HG02759 (cell line): ENCODE measurements at regions not wholly inside any gene's neighbourhood (a gene's known extent, or its start where the extent isn't known, plus 50 kb on each side); places are given as distances from the start of the nearest gene placed in this dataset.

ENCODE experiments used
- ATAC-seq: cut with Tn5 transposase; IDR thresholded peaks from one replicate; pipeline ENCODE4 v1.9.1; 2021; ENCODE audit warnings: mild to moderate bottlenecking, moderate library complexity; ENCODE audit not compliant: unreplicated experiment

GRCh38 chr14:27075503-27075902 lies 477.7 kb upstream of the NOVA1 start:
- no peak for ATAC-seq

- ATAC-seq, result no peak
Measured at GRCh38 chr14:27077214-27077613, 479.4 kb upstream of the NOVA1 start.

GRCh38 chr14:27077710-27078109 lies 479.9 kb upstream of the NOVA1 start:
- ATAC-seq, result no peak

GRCh38 chr14:27078191-27078590 lies 480.4 kb upstream of the NOVA1 start:
- ATAC-seq, result no peak

- ATAC-seq, result no peak
Measured at GRCh38 chr14:27079716-27080115, 481.9 kb upstream of the NOVA1 start.

GRCh38 chr14:27085500-27085899 lies 487.7 kb upstream of the NOVA1 start:
- ATAC-seq, result no peak

- ATAC-seq, result no peak
Measured at GRCh38 chr14:27090716-27091115, 492.9 kb upstream of the NOVA1 start.

GRCh38 chr14:27091973-27092372 lies 494.1 kb upstream of the NOVA1 start:
- ATAC-seq, result no peak

- ATAC-seq, result no peak
Measured at GRCh38 chr14:27096091-27096490, 498.3 kb upstream of the NOVA1 start.

- no peak for ATAC-seq
Measured at GRCh38 chr14:27098451-27098850, 500.6 kb upstream of the NOVA1 start.

- ATAC-seq, result no peak
Measured at GRCh38 chr14:27114180-27114579, 516.3 kb upstream of the NOVA1 start.

GRCh38 chr14:27123162-27123561 lies 525.3 kb upstream of the NOVA1 start:
- no peak for ATAC-seq

- ATAC-seq, result no peak
Measured at GRCh38 chr14:27127838-27128237, 530.0 kb upstream of the NOVA1 start.

GRCh38 chr14:27134200-27134599 lies 536.4 kb upstream of the NOVA1 start:
- no peak for ATAC-seq

GRCh38 chr14:27145170-27145569 lies 547.3 kb upstream of the NOVA1 start:
- ATAC-seq, result no peak

GRCh38 chr14:27148143-27148542 lies 550.3 kb upstream of the NOVA1 start:
- no peak for ATAC-seq

- ATAC-seq, result no peak
Measured at GRCh38 chr14:27164139-27164538, 566.3 kb upstream of the NOVA1 start.

GRCh38 chr14:27175489-27175888 lies 577.7 kb upstream of the NOVA1 start:
- ATAC-seq, result no peak

GRCh38 chr14:27181333-27181732 lies 583.5 kb upstream of the NOVA1 start:
- ATAC-seq, result no peak

GRCh38 chr14:27184427-27184826 lies 586.6 kb upstream of the NOVA1 start:
- no peak for ATAC-seq

GRCh38 chr14:27186048-27186447 lies 588.2 kb upstream of the NOVA1 start:
- no peak for ATAC-seq

GRCh38 chr14:27187136-27187535 lies 589.3 kb upstream of the NOVA1 start:
- ATAC-seq, result no peak

GRCh38 chr14:27190296-27190695 lies 592.5 kb upstream of the NOVA1 start:
- ATAC-seq, result no peak

- no peak for ATAC-seq
Measured at GRCh38 chr14:27199272-27199671, 601.4 kb upstream of the NOVA1 start.
